ENCODE measurements at regions not wholly inside any gene's neighbourhood (a gene's known extent, or its start where the extent isn't known, plus 50 kb on each side); places are given as distances from the start of the nearest gene placed in this dataset.

DNA sequence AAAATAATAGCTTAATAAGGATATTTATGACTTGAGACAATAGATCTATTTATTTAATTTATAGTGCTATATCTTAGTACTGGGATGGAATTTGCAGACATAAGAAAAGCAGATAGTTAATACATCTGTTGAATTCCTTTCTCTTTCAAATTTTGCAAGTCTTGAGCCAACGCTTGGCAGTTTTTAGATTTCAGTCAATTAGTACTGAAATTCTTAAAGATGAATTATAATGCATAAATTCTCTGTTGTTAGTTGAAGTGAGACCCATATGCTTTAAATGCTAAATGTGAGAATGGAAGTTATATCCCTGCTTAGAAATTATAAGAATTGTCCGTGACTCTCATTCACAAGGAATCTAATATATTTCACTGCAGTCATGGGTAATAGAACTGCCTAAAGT is 225.1 kb upstream of the ADGRB3 start:
- ATAC-seq (ENCODE audit: low FRiP score) = no peak
- TF ChIP-seq, protein P1, sequence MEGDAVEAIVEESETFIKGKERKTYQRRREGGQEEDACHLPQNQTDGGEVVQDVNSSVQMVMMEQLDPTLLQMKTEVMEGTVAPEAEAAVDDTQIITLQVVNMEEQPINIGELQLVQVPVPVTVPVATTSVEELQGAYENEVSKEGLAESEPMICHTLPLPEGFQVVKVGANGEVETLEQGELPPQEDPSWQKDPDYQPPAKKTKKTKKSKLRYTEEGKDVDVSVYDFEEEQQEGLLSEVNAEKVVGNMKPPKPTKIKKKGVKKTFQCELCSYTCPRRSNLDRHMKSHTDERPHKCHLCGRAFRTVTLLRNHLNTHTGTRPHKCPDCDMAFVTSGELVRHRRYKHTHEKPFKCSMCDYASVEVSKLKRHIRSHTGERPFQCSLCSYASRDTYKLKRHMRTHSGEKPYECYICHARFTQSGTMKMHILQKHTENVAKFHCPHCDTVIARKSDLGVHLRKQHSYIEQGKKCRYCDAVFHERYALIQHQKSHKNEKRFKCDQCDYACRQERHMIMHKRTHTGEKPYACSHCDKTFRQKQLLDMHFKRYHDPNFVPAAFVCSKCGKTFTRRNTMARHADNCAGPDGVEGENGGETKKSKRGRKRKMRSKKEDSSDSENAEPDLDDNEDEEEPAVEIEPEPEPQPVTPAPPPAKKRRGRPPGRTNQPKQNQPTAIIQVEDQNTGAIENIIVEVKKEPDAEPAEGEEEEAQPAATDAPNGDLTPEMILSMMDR (IDR thresholded peaks at IDR 0.05) = no peak

DNA sequence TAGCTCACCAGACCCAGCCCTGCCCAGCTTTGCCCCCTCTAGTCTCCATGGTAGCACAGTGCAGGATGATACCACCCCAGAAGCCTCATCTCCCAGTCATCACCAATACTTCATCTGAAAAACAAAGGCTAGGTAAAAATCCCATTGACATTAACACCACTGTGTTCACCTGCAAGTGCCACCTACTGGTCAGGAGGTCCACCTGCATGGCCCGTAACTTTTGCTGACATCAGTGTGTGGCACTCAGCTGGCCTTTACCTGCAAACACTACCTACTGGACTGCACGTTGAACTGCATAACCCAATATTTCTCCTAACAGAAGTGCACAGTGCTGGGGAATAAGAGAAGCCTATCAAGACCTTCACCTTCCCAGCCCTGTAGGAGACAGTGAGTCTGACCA is 234.7 kb upstream of the ADGRB3 start:
- no peak for DNase-seq (ENCODE audit: low spot score)
- ATAC-seq (ENCODE audit: low FRiP score) = no peak
- TF ChIP-seq, protein P1 (IDR thresholded peaks at IDR 0.05) = no peak

More for the DNA sequence above, 225.1 kb upstream of the ADGRB3 start:
- DNase-seq (ENCODE audit: low spot score) = no peak

DNA sequence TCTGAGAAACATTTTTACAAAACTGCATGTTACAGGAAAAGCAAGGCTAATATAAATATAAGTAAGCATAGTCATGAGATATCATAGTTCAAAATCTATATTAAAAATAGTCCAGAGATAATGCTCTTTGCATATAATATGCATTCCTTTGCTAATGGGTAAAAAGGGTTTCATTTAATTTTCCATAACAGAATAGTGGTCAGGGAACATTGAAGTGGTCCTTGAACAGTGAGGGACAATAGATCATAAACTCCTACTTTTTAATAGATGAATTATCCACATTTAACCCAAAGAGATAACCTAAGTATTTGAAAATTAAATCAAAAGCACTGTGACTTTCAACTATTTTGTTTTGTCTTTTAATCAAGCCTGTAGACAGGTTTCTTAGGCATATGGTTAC is 243.1 kb upstream of the ADGRB3 start:
- ATAC-seq (ENCODE audit: low FRiP score) (no peak), DNase-seq (ENCODE audit: low spot score) (no peak)
- TF ChIP-seq, protein P1 (IDR thresholded peaks at IDR 0.05) = no peak

DNA sequence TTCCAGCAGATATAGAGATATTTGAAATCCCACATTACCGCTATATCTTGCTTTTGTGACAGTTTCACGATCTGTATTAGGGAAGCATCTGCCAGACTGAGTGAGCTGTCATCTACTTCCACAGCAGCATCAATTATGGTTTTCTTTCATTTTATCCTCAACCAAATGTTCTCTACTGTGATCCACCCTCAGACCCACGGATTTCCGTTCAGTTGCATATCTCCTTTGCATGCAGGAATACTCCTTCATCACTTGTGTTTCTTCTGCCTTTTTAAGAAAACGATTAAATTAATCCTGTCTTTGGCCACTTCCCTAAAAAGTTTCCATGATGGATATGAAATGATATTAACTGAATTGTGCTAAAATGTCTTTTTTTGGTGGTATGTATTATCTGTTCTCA is 262.1 kb upstream of the ADGRB3 start:
- DNase-seq (ENCODE audit: low spot score) (no peak), ATAC-seq (ENCODE audit: low FRiP score) (no peak)
- TF ChIP-seq, protein P1 (IDR thresholded peaks at IDR 0.05) = no peak

DNA sequence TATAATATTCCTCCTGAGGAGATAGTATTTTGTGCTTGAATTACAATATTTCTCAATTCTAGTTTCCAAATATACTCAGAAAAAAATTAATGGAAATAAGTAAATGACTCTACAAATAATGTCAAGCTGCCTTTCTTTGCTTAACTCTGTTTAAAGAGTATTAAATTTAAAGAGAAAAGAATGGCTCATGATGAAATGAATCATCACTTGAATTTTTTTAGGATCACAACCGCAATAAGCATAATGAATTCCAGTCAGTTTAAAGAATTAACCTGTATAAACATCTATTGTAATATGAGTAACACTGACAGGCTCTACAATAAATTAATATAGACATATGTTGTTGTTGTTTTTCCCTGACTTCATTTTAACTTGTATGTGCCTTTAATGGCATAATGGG is 266.2 kb upstream of the ADGRB3 start:
- no peak for DNase-seq (ENCODE audit: low spot score)
- TF ChIP-seq, protein P1 (IDR thresholded peaks at IDR 0.05) = no peak

DNA sequence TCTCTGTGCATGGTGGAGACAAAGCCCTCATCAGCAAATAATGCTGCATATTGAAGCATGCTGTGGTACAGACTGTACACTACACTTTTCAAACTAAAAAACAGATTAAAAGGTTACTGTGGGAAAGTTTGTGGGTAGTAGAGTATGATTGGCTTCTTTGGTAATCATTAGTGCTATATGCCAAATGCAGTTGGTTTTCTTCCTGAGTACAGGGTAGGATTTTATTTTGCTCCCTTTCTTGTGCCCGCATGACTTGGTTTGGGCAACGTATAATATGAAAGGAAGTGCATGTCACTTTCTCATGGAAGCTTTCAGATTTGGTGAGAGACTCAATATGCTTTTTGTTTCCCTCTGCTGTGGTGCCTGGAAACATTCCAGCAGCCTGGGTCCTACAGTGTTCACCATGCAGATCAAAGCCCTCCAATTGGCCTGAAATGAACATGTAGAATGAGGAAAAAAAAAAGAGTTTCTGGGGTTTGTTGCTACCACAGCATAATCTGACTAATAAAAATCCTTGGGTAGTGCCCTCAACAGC is 270.7 kb upstream of the ADGRB3 start:
- DNase-seq (ENCODE audit: low spot score) (no peak), ATAC-seq (ENCODE audit: low FRiP score) (no peak)
- TF ChIP-seq, protein P1 (IDR thresholded peaks at IDR 0.05) = no peak

More for the DNA sequence above, 266.2 kb upstream of the ADGRB3 start:
- no peak for ATAC-seq (ENCODE audit: low FRiP score)

DNA sequence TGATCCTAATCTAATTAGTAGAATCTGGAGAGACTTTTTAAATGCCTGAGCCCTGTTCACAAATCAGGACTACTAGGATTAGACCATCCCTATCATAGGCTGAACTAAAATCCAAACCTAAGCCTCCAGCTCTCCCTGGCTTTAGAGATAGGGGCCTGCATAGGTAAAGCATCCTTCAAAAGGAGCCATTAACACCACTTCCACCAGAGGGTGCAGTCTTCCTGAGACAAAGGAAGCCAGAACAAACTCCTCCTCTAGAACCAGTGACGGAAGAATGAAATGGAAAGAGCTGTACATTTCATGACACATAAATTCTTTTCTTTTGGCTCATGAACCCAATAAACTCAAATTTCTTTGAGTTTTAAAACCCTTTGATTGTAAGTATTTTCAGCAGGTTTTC is 291.2 kb upstream of the ADGRB3 start:
- DNase-seq (ENCODE audit: low spot score) (no peak), ATAC-seq (ENCODE audit: low FRiP score) (no peak)
- TF ChIP-seq, protein P1 (IDR thresholded peaks at IDR 0.05) = no peak
